Retinal pigment epithelial cell (primary cell): ENCODE measurements at regions not wholly inside any gene's neighbourhood (a gene's known extent, or its start where the extent isn't known, plus 50 kb on each side); places are given as distances from the start of the nearest gene placed in this dataset.

ENCODE experiments used
- DNase-seq: peaks from one replicate; pipeline ENCODE4 v3.0.0-alpha.2; 2010; ENCODE audit warnings: low read depth
- H3K4me3 ChIP-seq: 2 replicates; pipeline ENCODE4 v1.5.1; 2011; ENCODE audit warnings: mild to moderate bottlenecking, low read length, control low read depth, moderate library complexity
- TF ChIP-seq, protein P1 (sequence below): conservative IDR thresholded peaks from 2 replicates; pipeline ENCODE4 v1.5.1; 2011; ENCODE audit warnings: low read depth, low read length, control low read depth, inconsistent platforms

- H3K4me3 ChIP-seq, result no peak overlapping the region
- TF ChIP-seq, protein P1, sequence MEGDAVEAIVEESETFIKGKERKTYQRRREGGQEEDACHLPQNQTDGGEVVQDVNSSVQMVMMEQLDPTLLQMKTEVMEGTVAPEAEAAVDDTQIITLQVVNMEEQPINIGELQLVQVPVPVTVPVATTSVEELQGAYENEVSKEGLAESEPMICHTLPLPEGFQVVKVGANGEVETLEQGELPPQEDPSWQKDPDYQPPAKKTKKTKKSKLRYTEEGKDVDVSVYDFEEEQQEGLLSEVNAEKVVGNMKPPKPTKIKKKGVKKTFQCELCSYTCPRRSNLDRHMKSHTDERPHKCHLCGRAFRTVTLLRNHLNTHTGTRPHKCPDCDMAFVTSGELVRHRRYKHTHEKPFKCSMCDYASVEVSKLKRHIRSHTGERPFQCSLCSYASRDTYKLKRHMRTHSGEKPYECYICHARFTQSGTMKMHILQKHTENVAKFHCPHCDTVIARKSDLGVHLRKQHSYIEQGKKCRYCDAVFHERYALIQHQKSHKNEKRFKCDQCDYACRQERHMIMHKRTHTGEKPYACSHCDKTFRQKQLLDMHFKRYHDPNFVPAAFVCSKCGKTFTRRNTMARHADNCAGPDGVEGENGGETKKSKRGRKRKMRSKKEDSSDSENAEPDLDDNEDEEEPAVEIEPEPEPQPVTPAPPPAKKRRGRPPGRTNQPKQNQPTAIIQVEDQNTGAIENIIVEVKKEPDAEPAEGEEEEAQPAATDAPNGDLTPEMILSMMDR, result no peak
- DNase-seq, result no peak
Observed at GRCh38 chr2:66317268-66317890, 117.5 kb upstream of the MEIS1 start.

GRCh38 chr2:66306483-66306882 lies 128.4 kb upstream of the MEIS1 start:
- TF ChIP-seq, protein P1, result no peak
- no peak for DNase-seq
- H3K4me3 ChIP-seq, result no peak overlapping the region

DNA sequence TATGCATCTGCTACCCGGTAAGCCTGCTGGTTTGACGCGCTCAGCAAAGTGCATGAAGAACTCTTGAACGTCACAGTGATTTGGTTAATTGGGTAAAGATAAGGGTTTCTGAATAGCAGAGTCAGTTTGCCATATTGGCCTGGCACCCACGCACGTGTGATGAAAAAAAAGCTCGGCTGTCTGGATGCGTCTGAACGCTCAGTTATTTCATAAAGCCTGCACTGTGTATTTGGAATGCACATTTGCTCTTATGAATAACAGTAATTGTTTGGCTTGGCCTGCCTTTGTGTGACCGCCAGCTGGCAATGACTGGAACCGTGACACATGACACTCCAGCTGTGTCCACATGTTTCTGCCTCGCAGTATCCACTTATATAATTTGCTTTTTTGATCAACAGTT lies 129.2 kb upstream of the MEIS1 start:
- no peak for DNase-seq
- no peak overlapping the region for H3K4me3 ChIP-seq
- TF ChIP-seq, protein P1, result no peak

GRCh38 chr2:66303471-66303870 lies 131.5 kb upstream of the MEIS1 start:
- TF ChIP-seq, protein P1, result no peak
- H3K4me3 ChIP-seq, result no peak overlapping the region
- no peak for DNase-seq

DNA sequence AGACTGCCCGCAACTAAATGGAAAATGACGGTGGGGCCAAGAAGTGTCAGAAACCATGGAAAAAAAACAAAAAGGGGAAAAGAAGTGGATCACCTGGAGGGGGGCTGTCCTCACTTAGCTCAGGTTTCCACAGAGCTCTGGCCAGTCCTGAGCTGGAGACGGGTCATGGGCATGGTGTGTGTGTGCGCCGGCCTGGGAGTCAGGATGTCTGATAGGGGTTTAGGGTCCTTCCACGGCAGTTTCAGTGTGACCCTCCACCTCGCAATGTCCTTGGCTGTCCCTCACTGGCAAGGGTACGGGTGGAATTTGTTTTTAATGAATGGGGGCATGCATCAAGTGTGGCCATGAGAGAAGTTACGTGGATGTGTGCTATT lies 133.2 kb upstream of the MEIS1 start:
- DNase-seq, result no peak

GRCh38 chr2:66301022-66301766 lies 133.7 kb upstream of the MEIS1 start:
- DNase-seq, result no peak
- no peak overlapping the region for H3K4me3 ChIP-seq
- TF ChIP-seq, protein P1, result no peak

More for the DNA sequence above, 133.2 kb upstream of the MEIS1 start:
- TF ChIP-seq, protein P1, result no peak
- no peak overlapping the region for H3K4me3 ChIP-seq

DNA sequence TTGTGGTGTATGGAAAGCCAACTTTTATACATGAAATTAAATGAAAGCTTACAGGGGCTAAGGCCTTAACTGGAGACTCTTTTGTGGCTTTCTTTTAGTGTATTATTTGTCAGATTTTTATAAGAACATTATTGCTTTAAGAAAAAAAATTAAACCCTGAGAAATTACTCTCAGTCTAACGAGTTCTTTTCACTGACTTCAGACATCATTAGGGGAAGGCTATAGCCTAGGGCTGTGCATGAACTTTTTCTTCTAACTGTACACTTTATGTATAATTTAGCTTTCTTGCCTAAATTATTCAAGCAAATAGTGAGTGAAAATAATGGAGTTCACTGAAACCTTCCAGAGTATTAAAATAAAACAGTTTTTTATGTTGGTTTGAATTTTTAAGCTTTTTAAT lies 151.1 kb upstream of the MEIS1 start:
- no peak for DNase-seq
- TF ChIP-seq, protein P1, result no peak
- H3K4me3 ChIP-seq, result no peak overlapping the region
